ENCODE measurements at regions not wholly inside any gene's neighbourhood (a gene's known extent, or its start where the extent isn't known, plus 50 kb on each side); places are given as distances from the start of the nearest gene placed in this dataset.

DNA sequence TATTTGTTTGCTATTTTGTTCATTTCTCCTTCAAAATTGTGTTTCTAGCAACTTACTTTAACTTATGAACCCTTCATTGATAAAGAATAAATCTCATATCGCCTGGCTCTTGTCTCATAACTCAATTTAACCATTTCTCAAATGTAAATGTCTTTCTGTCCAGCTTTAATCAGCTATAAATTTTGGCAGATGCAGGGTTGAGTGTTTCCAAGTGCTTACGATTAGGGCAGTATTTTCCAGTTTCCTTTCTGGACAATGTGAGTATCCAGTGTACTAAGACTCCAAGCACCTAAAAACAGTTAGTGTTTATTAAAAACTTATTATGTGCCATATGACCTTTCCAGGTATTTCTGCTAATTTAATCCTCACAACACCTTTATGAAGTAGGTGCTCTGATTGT, 218.6 kb upstream of the GK2 start:
- Histone ChIP-seq H3K27ac (no peak overlapping the region), H3K4me1 (ENCODE audit: insufficient read depth) (no peaks in the 10 kb centered on the region), H3K9me3 (no peaks in the 10 kb centered on the region), H3K36me3 (no peaks in the 10 kb centered on the region), H3K4me3 (no peak overlapping the region), H3K27me3 (no peaks in the 10 kb centered on the region)
- DNase-seq: no peak
- 65 to 73% (median 73%) methylated on average over 2 of the region's 2 CpGs for WGBS, 3 donors
- no peak for TF ChIP-seq POLR2A (IDR thresholded peaks at IDR 0.05)
- no peak for TF ChIP-seq EP300 (IDR thresholded peaks at IDR 0.05)
- TF ChIP-seq, protein P1, sequence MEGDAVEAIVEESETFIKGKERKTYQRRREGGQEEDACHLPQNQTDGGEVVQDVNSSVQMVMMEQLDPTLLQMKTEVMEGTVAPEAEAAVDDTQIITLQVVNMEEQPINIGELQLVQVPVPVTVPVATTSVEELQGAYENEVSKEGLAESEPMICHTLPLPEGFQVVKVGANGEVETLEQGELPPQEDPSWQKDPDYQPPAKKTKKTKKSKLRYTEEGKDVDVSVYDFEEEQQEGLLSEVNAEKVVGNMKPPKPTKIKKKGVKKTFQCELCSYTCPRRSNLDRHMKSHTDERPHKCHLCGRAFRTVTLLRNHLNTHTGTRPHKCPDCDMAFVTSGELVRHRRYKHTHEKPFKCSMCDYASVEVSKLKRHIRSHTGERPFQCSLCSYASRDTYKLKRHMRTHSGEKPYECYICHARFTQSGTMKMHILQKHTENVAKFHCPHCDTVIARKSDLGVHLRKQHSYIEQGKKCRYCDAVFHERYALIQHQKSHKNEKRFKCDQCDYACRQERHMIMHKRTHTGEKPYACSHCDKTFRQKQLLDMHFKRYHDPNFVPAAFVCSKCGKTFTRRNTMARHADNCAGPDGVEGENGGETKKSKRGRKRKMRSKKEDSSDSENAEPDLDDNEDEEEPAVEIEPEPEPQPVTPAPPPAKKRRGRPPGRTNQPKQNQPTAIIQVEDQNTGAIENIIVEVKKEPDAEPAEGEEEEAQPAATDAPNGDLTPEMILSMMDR (IDR thresholded peaks at IDR 0.05): no peak
- intact Hi-C loops (cut with DNase I): no loop called here

DNA sequence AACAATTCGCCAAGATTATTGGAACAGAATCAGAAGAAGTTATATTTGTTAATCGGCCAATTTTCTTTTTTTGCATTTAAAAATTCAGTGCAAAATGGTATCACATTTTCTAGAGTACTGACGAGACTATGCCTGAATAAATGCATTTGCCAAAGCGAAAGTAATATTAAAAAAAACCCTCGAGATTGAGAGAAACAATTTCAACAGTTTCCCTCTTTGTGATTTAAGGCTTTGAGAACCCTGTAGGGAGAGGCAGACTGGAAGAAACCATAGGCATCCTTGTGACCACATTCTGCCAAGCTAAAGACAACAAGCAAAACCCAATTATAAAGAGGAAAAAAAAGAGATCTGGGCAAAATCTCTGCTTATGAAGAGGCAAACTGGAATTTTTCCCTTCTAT, 218.1 kb upstream of the GK2 start:
- Histone ChIP-seq H3K4me3 (no peak overlapping the region), H3K27me3 (no peaks in the 10 kb centered on the region)

DNA sequence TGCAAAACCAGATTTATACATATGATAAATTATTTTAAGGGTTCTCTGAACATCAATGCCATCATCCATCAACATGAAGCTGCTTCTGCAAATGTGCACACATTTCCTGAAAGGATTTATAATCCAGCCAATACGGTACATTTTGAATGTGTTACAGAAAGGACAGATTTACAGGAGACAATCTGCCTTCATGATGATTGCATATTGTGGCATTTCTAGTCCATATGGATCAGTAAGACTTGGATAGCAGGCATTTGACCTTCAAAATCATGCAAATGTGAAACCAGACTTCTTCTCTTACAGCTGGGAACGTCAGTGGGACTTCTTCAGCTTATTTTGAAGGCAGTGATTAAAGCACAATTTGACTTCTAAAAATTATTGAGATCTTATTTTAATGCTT, 217.3 kb upstream of the GK2 start:
- Histone ChIP-seq H3K27ac (no peak overlapping the region), H3K27me3 (no peaks in the 10 kb centered on the region), H3K9me3 (no peaks in the 10 kb centered on the region), H3K4me3 (no peak overlapping the region), H3K4me1 (ENCODE audit: insufficient read depth) (no peaks in the 10 kb centered on the region), H3K36me3 (no peaks in the 10 kb centered on the region)
- intact Hi-C loops (cut with DNase I): no loop called here
- TF ChIP-seq, protein P1 (IDR thresholded peaks at IDR 0.05): no peak
- TF ChIP-seq EP300 (IDR thresholded peaks at IDR 0.05): no peak
- no peak for TF ChIP-seq POLR2A (IDR thresholded peaks at IDR 0.05)
- no peak for DNase-seq
- WGBS, 3 donors: 64% methylated on average over 2 of the region's 2 CpGs

More for the DNA sequence above, 218.1 kb upstream of the GK2 start:
- H3K9me3 ChIP-seq: no peaks in the 10 kb centered on the region
- intact Hi-C loops (cut with DNase I): no loop called here
- no peaks in the 10 kb centered on the region for H3K4me1 ChIP-seq (ENCODE audit: insufficient read depth)
- no peak overlapping the region for H3K27ac ChIP-seq
- 48 to 55% (median 54%) methylated on average over 5 of the region's 5 CpGs for WGBS, 3 donors
- H3K36me3 ChIP-seq: no peaks in the 10 kb centered on the region
- DNase-seq: no peak
- TF ChIP-seq POLR2A (IDR thresholded peaks at IDR 0.05) (no peak), EP300 (IDR thresholded peaks at IDR 0.05) (no peak)
- TF ChIP-seq, protein P1 (IDR thresholded peaks at IDR 0.05): no peak

DNA sequence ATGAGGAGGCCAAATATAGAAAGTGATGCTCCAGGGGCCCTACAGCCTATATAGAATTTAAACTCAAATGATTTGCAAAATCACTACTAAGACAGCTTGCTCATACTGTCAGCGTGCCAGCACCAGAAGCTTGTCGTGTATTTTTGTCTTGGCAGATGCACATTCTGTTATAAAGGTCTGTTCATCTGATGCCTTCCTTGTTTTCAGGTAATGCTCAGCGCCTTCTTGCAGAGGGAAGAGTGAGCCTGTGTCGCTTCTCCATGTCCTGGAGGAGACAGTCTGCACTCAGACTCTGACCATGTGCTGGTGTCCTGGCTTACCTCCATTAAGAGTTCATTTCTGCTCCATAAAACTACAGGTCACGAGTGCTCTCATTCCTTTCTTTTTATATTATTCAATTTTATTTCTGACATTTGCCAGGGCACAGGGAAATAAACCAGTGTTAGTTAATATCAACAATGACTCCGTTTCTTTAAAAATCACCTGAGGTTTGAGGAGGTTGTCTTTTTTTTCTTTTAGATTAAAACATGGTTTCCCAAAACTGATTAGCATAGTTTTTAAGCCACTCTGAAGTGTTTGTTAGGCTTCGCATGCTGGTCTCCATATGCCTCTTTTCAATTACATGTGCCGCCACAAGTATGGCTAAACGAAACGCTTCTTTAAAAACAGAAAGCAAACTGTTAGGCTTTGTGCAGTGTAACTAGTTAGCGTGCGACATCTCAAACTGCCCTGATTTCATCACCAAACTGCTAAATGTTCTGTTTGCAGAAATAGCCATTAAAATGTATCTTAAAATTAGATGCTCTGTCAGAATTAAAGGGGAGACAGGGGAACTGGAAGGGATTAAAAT, 215.2 kb upstream of the GK2 start:
- Histone ChIP-seq H3K9me3 (no peaks in the 10 kb centered on the region), H3K36me3 (no peaks in the 10 kb centered on the region), H3K27ac (no peak overlapping the region), H3K27me3 (no peaks in the 10 kb centered on the region), H3K4me3 (peak overlapping the region; percentile 24), H3K4me1 (ENCODE audit: insufficient read depth) (no peaks in the 10 kb centered on the region)
- WGBS, 3 donors: 51 to 67% (median 53%) methylated on average over 12 of the region's 12 CpGs
- intact Hi-C loops (cut with DNase I): no loop called here
- peak in 1 of 5 donors; percentile 11 for DNase-seq
- TF ChIP-seq EP300 (IDR thresholded peaks at IDR 0.05): no peak
- TF ChIP-seq, protein P1 (IDR thresholded peaks at IDR 0.05): no peak
- TF ChIP-seq POLR2A (IDR thresholded peaks at IDR 0.05): no peak

All from ovary (tissue), 7 donors.